Lung (tissue), 11 donors: ENCODE measurements at regions not wholly inside any gene's neighbourhood (a gene's known extent, or its start where the extent isn't known, plus 50 kb on each side); places are given as distances from the start of the nearest gene placed in this dataset.

Experiments used
- ATAC-seq: fragments of 200-7000 bp; cut with Tn5 transposase; one replicate; pipeline ENCODE4 v1.9.1; 2020; ENCODE audit warnings: moderate number of reproducible peaks; ENCODE audit not compliant: insufficient read depth, low FRiP score
- DNase-seq, 3 donors: peaks; one replicate each; pipeline ENCODE4 v3.0.0-alpha.2; 2013 to 2017
- H3K27ac ChIP-seq, 2 donors: one replicate each; pipeline ENCODE4 v1.5.1; 2013; ENCODE audit warnings: mild to moderate bottlenecking in 2 of 2, moderate library complexity in 2 of 2, control low read depth in 1 of 2, inconsistent platforms in 1 of 2, low read depth in 1 of 2, low read length in 1 of 2
- H3K27me3 ChIP-seq, 3 donors: one replicate each; pipeline ENCODE4 v1.5.1; 2013; ENCODE audit warnings: low read length in 2 of 3; ENCODE audit not compliant: control insufficient read depth in 3 of 3, insufficient read depth in 3 of 3
- H3K36me3 ChIP-seq, 4 donors: one replicate each; pipeline ENCODE4 v1.5.1; 2013; ENCODE audit warnings: low read length in 4 of 4, mild to moderate bottlenecking in 1 of 4, moderate library complexity in 1 of 4; ENCODE audit not compliant: control insufficient read depth in 4 of 4, insufficient read depth in 4 of 4
- H3K4me1 ChIP-seq, 5 donors: one replicate each; pipeline ENCODE4 v1.5.1; 2013; ENCODE audit warnings: low read length in 5 of 5, mild to moderate bottlenecking in 2 of 5, moderate library complexity in 1 of 5; ENCODE audit not compliant: control insufficient read depth in 5 of 5, insufficient read depth in 5 of 5
- H3K4me3 ChIP-seq: one replicate; pipeline ENCODE4 v1.5.1; 2013; ENCODE audit warnings: mild to moderate bottlenecking, control low read depth, moderate library complexity
- H3K9ac ChIP-seq, 2 donors: one replicate each; pipeline ENCODE4 v1.5.1; 2013; ENCODE audit warnings: low read length in 2 of 2, control low read depth in 1 of 2; ENCODE audit not compliant: insufficient read depth in 1 of 2
- H3K9me3 ChIP-seq, 4 donors: one replicate each; pipeline ENCODE4 v1.5.1; 2013; ENCODE audit warnings: low read length in 3 of 4, mild to moderate bottlenecking in 1 of 4, moderate library complexity in 1 of 4; ENCODE audit not compliant: control insufficient read depth in 4 of 4, insufficient read depth in 3 of 4
- WGBS, 2 donors: extraction: QIAGEN DNeasy Blood & Tissue Kit; methylation state at CpG; one replicate each; pipeline ENCODE4 v1.1.7; 2013; 5-methylcytosine and 5-hydroxymethylcytosine counted together
- TF ChIP-seq, protein P1 (sequence below): IDR thresholded peaks from 2 replicates; pipeline ENCODE4 v1.5.1; 2012; ENCODE audit warnings: mild to moderate bottlenecking; ENCODE audit errors: control extremely low read depth, extremely low read depth
- donor health status: control.
- donor health status: control.
- donor health status: Bipolar disorder and iron deficiency.
- donor health status: healthy.
- donor health status: DM: yes; HTN: yes; CAD: no.

DNA sequence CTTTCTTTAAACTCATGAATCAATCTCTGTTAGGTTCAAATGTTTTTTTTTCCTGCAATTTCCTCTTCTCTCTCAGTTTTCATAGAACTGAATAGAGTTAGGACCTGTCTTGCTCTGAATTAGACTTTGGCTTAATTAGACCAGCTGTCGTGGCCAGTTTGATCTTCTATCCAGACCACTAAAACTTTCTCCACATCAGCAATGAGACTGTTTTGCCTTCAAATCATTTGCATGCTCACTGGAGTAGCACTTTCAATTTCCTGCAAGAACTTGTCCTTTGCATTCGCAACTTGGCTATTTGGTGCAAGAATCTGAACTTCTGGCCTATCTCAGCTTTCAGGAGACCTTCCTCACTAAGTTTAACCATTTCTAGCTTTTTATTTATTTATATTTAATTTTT, 2002.2 kb upstream of the PIK3C3 start:
- no peaks in the 10 kb centered on the region for H3K27me3 ChIP-seq
- H3K4me1 ChIP-seq = no peaks in the 10 kb centered on the region
- no peaks in the 10 kb centered on the region for H3K36me3 ChIP-seq
- no peak overlapping the region for H3K9ac ChIP-seq
- TF ChIP-seq, protein P1, sequence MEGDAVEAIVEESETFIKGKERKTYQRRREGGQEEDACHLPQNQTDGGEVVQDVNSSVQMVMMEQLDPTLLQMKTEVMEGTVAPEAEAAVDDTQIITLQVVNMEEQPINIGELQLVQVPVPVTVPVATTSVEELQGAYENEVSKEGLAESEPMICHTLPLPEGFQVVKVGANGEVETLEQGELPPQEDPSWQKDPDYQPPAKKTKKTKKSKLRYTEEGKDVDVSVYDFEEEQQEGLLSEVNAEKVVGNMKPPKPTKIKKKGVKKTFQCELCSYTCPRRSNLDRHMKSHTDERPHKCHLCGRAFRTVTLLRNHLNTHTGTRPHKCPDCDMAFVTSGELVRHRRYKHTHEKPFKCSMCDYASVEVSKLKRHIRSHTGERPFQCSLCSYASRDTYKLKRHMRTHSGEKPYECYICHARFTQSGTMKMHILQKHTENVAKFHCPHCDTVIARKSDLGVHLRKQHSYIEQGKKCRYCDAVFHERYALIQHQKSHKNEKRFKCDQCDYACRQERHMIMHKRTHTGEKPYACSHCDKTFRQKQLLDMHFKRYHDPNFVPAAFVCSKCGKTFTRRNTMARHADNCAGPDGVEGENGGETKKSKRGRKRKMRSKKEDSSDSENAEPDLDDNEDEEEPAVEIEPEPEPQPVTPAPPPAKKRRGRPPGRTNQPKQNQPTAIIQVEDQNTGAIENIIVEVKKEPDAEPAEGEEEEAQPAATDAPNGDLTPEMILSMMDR = no peak
- H3K9me3 ChIP-seq = peaks cover 0 to 1% (median 0%) of the 10 kb centered on the region in 4 donors
- DNase-seq (no peak), ATAC-seq (no peak)
- H3K27ac ChIP-seq = no peak overlapping the region
- H3K4me3 ChIP-seq = no peak overlapping the region
- 83 to 85% methylated on average over 2 of the region's 2 CpGs for WGBS, 2 donors

DNA sequence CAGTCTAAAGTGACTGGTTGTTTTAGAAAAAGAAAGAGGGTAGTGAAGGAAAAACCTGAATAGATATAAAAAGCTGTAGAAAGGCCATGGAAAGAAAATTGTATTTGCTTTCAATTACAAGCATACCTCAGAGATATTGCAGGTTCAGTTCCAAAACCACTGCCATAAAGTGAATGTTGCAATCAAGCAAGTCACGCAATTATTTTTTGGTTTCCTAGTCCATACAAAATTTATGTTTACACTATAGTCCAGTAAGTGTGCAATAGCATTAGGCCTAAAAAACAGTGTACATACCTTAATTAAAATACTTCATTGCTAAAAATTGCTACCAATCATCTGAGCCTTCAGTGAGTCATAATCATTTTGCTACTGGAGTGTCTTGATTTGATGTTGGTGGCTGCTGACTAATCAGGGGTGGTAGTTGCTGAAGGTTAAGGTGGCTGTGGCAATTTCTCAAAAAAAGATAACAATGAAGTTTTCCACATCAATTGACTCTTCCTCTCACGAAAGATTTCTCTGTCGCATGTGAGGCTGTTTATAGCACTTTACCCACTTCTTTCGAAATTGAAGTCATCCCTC, 2003.8 kb upstream of the PIK3C3 start:
- WGBS, 2 donors = 93 to 94% methylated on average over 4 of the region's 4 CpGs

DNA sequence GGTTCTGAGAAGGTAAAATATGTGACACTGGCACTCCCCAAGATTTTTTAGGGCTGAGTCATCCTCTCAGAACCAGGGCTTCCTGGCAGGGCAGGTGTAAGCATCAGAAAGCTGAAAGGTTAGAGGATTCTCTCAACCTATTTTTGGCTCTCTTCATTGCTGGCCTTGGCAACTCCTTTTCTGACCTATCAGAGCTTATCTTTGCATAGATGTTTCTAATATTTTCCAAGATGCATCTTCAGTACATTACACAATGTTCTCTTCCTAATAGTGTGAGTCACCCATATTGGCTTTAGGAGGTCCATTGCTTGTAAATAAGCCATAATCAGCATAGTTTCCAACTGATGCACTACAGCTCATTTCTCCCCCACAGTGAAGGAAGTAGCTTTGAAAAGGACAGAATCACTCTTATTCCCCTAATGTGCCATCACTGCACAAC, 2008.4 kb upstream of the PIK3C3 start:
- Histone ChIP-seq H3K36me3 (no peaks in the 10 kb centered on the region), H3K27ac (no peak overlapping the region), H3K27me3 (no peaks in the 10 kb centered on the region), H3K9ac (no peak overlapping the region), H3K4me3 (no peak overlapping the region), H3K9me3 (no peaks in the 10 kb centered on the region), H3K4me1 (no peaks in the 10 kb centered on the region)
- TF ChIP-seq, protein P1 = no peak
- ATAC-seq (peak; percentile 67), DNase-seq (no peak)

More for the DNA sequence above, 2003.8 kb upstream of the PIK3C3 start:
- TF ChIP-seq, protein P1 = no peak
- DNase-seq = no peak
- Histone ChIP-seq H3K4me3 (no peak overlapping the region), H3K27ac (no peak overlapping the region), H3K9me3 (no peaks in the 10 kb centered on the region), H3K36me3 (no peaks in the 10 kb centered on the region), H3K4me1 (no peaks in the 10 kb centered on the region), H3K9ac (no peak overlapping the region), H3K27me3 (no peaks in the 10 kb centered on the region)
- no peak for ATAC-seq

DNA sequence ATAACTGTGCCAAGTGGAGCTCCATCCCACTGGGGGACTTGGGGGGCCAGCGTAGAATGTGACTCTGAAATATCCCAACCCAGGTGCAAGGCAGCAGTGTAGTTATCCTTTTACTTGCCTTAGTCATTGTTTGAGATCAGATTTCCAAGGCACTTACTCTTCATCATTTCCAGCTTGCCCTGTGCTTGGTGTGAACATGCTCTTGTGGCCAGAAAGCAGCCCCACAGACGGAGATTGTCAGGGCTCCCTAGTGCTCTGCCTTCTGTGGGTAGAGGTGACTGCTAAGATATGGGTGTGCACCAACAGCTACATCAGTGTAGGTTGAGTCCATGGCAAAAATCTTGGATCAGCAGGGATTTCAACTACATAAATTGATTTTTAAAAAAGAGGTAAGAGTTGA, 2010.0 kb upstream of the PIK3C3 start:
- WGBS, 2 donors = 81 to 84% methylated on average over 2 of the region's 2 CpGs
- ATAC-seq = no peak

More for the DNA sequence above, 2010.0 kb upstream of the PIK3C3 start:
- H3K9ac ChIP-seq = no peak overlapping the region
- no peak overlapping the region for H3K27ac ChIP-seq
- no peaks in the 10 kb centered on the region for H3K36me3 ChIP-seq
- no peak overlapping the region for H3K4me3 ChIP-seq
- no peaks in the 10 kb centered on the region for H3K9me3 ChIP-seq
- DNase-seq = no peak
- H3K27me3 ChIP-seq = no peaks in the 10 kb centered on the region
- no peaks in the 10 kb centered on the region for H3K4me1 ChIP-seq
- TF ChIP-seq, protein P1 = no peak
